Endothelial cell (in vitro differentiated cells): ENCODE measurements at regions not wholly inside any gene's neighbourhood (a gene's known extent, or its start where the extent isn't known, plus 50 kb on each side); places are given as distances from the start of the nearest gene placed in this dataset.

Experiments used
- DNase-seq: peaks from one replicate; pipeline ENCODE4 v3.0.0; 2021; ENCODE audit warnings: low spot score
- H3K27ac Mint-ChIP-seq: one replicate; pipeline ENCODE4 v1.8.0; 2021; ENCODE audit warnings: mixed read lengths, inconsistent platforms; ENCODE audit not compliant: unreplicated experiment
- H3K27me3 Mint-ChIP-seq: one replicate; pipeline ENCODE4 v1.8.0; 2021; ENCODE audit warnings: mild to moderate bottlenecking, moderate library complexity, mixed read lengths, inconsistent platforms; ENCODE audit not compliant: unreplicated experiment
- H3K36me3 Mint-ChIP-seq: one replicate; pipeline ENCODE4 v1.8.0; 2021; ENCODE audit warnings: mild to moderate bottlenecking, low read depth, mixed read lengths, inconsistent platforms; ENCODE audit not compliant: unreplicated experiment
- H3K4me1 Mint-ChIP-seq: one replicate; pipeline ENCODE4 v1.8.0; 2021; ENCODE audit warnings: mild to moderate bottlenecking, mixed read lengths, inconsistent platforms; ENCODE audit not compliant: unreplicated experiment
- H3K4me3 Mint-ChIP-seq: one replicate; pipeline ENCODE4 v1.8.0; 2021; ENCODE audit warnings: mild to moderate bottlenecking, mixed read lengths, inconsistent platforms; ENCODE audit not compliant: unreplicated experiment
- H3K9me3 Mint-ChIP-seq: one replicate; pipeline ENCODE4 v1.8.0; 2021; ENCODE audit warnings: mixed read lengths, inconsistent platforms; ENCODE audit not compliant: unreplicated experiment
- CTCF ChIP-seq: fragments of 200-600 bp; sonication (generic); IDR thresholded peaks from one replicate; pipeline ENCODE4 v1.5.0; 2021; ENCODE audit warnings: antibody characterized with exemption; ENCODE audit not compliant: unreplicated experiment

GRCh38 chr1:244965185-244966030 is 101.1 kb upstream of the HNRNPU start:
- peaks cover 13% of the 10 kb centered on the region for H3K27me3 Mint-ChIP-seq
- peaks cover 37% of the 10 kb centered on the region for H3K4me1 Mint-ChIP-seq
- H3K27ac Mint-ChIP-seq, result peak overlapping the region; percentile 61
- H3K9me3 Mint-ChIP-seq, result no peaks in the 10 kb centered on the region
- H3K36me3 Mint-ChIP-seq, result peaks cover 4% of the 10 kb centered on the region
- no peak for DNase-seq
- no peak for TF ChIP-seq CTCF
- no peak overlapping the region for H3K4me3 Mint-ChIP-seq

- H3K9me3 Mint-ChIP-seq, result no peaks in the 10 kb centered on the region
- no peak overlapping the region for H3K4me3 Mint-ChIP-seq
These were observed 100.0 kb upstream of the HNRNPU start for GRCh38 chr1:244964112-244964971.

GRCh38 chr1:244963231-244963826 is 99.0 kb upstream of the HNRNPU start:
- no peaks in the 10 kb centered on the region for H3K36me3 Mint-ChIP-seq
- peaks cover 28% of the 10 kb centered on the region for H3K4me1 Mint-ChIP-seq
- peak overlapping the region; percentile 85 for H3K27ac Mint-ChIP-seq
- peaks cover 2% of the 10 kb centered on the region for H3K27me3 Mint-ChIP-seq
- no peak for TF ChIP-seq CTCF
- H3K9me3 Mint-ChIP-seq, result no peaks in the 10 kb centered on the region
- DNase-seq, result no peak
- no peak overlapping the region for H3K4me3 Mint-ChIP-seq

More at GRCh38 chr1:244964112-244964971, 100.0 kb upstream of the HNRNPU start:
- Mint-ChIP-seq H3K27me3 (peaks cover 7% of the 10 kb centered on the region), H3K36me3 (peaks cover 2% of the 10 kb centered on the region), H3K27ac (peak overlapping the region; percentile 85), H3K4me1 (peaks cover 35% of the 10 kb centered on the region)
- TF ChIP-seq CTCF, result no peak
- DNase-seq, result no peak

- no peak for TF ChIP-seq CTCF
- no peak overlapping the region for H3K4me3 Mint-ChIP-seq
- H3K36me3 Mint-ChIP-seq, result no peaks in the 10 kb centered on the region
These were observed 97.8 kb upstream of the HNRNPU start for GRCh38 chr1:244962130-244962529.

More at GRCh38 chr1:244962130-244962529, 97.8 kb upstream of the HNRNPU start:
- peaks cover 29% of the 10 kb centered on the region for H3K4me1 Mint-ChIP-seq
- no peak for DNase-seq
- no peak overlapping the region for H3K27ac Mint-ChIP-seq
- peaks cover 2% of the 10 kb centered on the region for H3K27me3 Mint-ChIP-seq
- H3K9me3 Mint-ChIP-seq, result no peaks in the 10 kb centered on the region
